SK-N-SH (cell line): ENCODE measurements at regions not wholly inside any gene's neighbourhood (a gene's known extent, or its start where the extent isn't known, plus 50 kb on each side); places are given as distances from the start of the nearest gene placed in this dataset.

Source experiments
- CTCF ChIA-PET: fragments of 300-600, 350-600 bp; formaldehyde crosslinking; extraction: SDS; loops from one replicate; lab custom pipeline; 2021; lab: Yijun Ruan, JAX
- POLR2A ChIA-PET: fragments of 350-600 bp; sonication (Branson Sonifier 250); formaldehyde crosslinking; extraction: SDS; loops from one replicate; lab custom pipeline; 2020; ENCODE audit warnings: antibody characterized with exemption, inconsistent platforms; lab: Yijun Ruan, JAX
- DNase-seq: peaks from one replicate; pipeline ENCODE4 v3.0.0; 2012
- H2AFZ ChIP-seq: fragments of 200-600 bp; sonication (generic); 2 replicates; pipeline ENCODE4 v1.8.1; 2016; ENCODE audit warnings: antibody characterized with exemption, mild to moderate bottlenecking, low read depth
- H3F3A ChIP-seq: fragments of 200-600 bp; sonication (generic); replicated peaks from 2 replicates; pipeline ENCODE3; 2016; ENCODE audit warnings: antibody characterized with exemption, mild to moderate bottlenecking; ENCODE audit not compliant: insufficient read depth
- H3K27ac ChIP-seq, 2 experiments: fragments of 200-500 bp in 1 of 2; fragments of 200-600 bp in 1 of 2; sonication (Bioruptor generic) in 1 of 2; sonication (generic), shearing (Covaris generic) in 1 of 2; 2 replicates each; pipeline versions ENCODE4 v1.5.1 to v1.6.1; 2014 to 2016; ENCODE audit warnings: low read depth in 2 of 2, inconsistent platforms in 1 of 2, low read length in 1 of 2, mild to moderate bottlenecking in 1 of 2, mixed read lengths in 1 of 2
- H3K27me3 ChIP-seq: fragments of 200-600 bp; sonication (generic), shearing (Covaris generic); 2 replicates; pipeline ENCODE4 v1.6.1; 2016; ENCODE audit warnings: mixed run types; ENCODE audit not compliant: insufficient read depth
- H3K36me3 ChIP-seq, 2 experiments: fragments of 200-500 bp in 1 of 2; fragments of 200-600 bp in 1 of 2; sonication (Bioruptor generic) in 1 of 2; sonication (generic) in 1 of 2; replicated peaks in 1 of 2; 2 replicates each; pipeline versions ENCODE3 to v1.5.1; 2014 to 2016; ENCODE audit warnings: low read length in 1 of 2, mild to moderate bottlenecking in 1 of 2; ENCODE audit not compliant: insufficient read depth in 2 of 2, control insufficient read depth in 1 of 2
- H3K4me1 ChIP-seq, 2 experiments: fragments of 200-500 bp in 1 of 2; fragments of 200-600 bp in 1 of 2; sonication (Bioruptor generic) in 1 of 2; sonication (generic), shearing (Covaris generic) in 1 of 2; 2 replicates each; pipeline versions ENCODE4 v1.5.1 to v1.6.1; 2014 to 2016; ENCODE audit warnings: low read depth in 1 of 2, low read length in 1 of 2, mixed run types in 1 of 2; ENCODE audit not compliant: insufficient read depth in 2 of 2, control insufficient read depth in 1 of 2
- H3K4me2 ChIP-seq: fragments of 200-600 bp; sonication (generic), shearing (Covaris generic); 2 replicates; pipeline ENCODE4 v1.6.1; 2017; ENCODE audit warnings: mixed run types
- H3K4me3 ChIP-seq, 2 experiments: fragments of 200-500 bp in 1 of 2; fragments of 200-600 bp in 1 of 2; sonication (Bioruptor generic) in 1 of 2; sonication (generic), shearing (Covaris generic) in 1 of 2; 2 replicates each; pipeline versions ENCODE4 v1.5.1 to v1.8.1; 2014 to 2016; ENCODE audit warnings: low read depth in 2 of 2, inconsistent platforms in 1 of 2, low read length in 1 of 2, mild to moderate bottlenecking in 1 of 2, mixed read lengths in 1 of 2, moderate library complexity in 1 of 2
- H3K79me2 ChIP-seq: fragments of 200-600 bp; sonication (generic); 2 replicates; pipeline ENCODE4 v1.8.1; 2017; ENCODE audit warnings: mild to moderate bottlenecking; ENCODE audit not compliant: insufficient read depth
- H3K9ac ChIP-seq: fragments of 200-600 bp; sonication (generic); 2 replicates; pipeline ENCODE4 v1.6.1; 2017; ENCODE audit warnings: mixed run types
- H3K9me2 ChIP-seq: fragments of 200-600 bp; sonication (generic); 2 replicates; pipeline ENCODE4 v1.6.1; 2017; ENCODE audit warnings: mixed run types
- H3K9me3 ChIP-seq: fragments of 200-600 bp; sonication (generic); 2 replicates; pipeline ENCODE4 v1.6.1; 2017; ENCODE audit warnings: mixed run types, mild to moderate bottlenecking, moderate library complexity
- H4K20me1 ChIP-seq: fragments of 200-600 bp; sonication (generic); 2 replicates; pipeline ENCODE4 v1.6.1; 2017; ENCODE audit warnings: mild to moderate bottlenecking, mixed run types; ENCODE audit not compliant: insufficient read depth
- ELF1 ChIP-seq: IDR thresholded peaks from 2 replicates; pipeline ENCODE4 v1.4.0; 2012
- EZH2phosphoT487 ChIP-seq: fragments of 200-600 bp; sonication (generic); IDR thresholded peaks from 2 replicates; pipeline ENCODE4 v1.6.1; 2017; ENCODE audit warnings: low read depth, mixed run types, mild to moderate bottlenecking, antibody characterized with exemption, moderate library complexity, borderline replicate concordance
- GABPA ChIP-seq: IDR thresholded peaks from 2 replicates; pipeline ENCODE4 v1.4.0; 2012; ENCODE audit warnings: low read depth, mild to moderate bottlenecking
- POLR2AphosphoS5 ChIP-seq: IDR thresholded peaks from 2 replicates; pipeline ENCODE4 v1.6.1; 2012; ENCODE audit warnings: low read depth, low read length
- RAD21 ChIP-seq: IDR thresholded peaks from 2 replicates; pipeline ENCODE4 v1.6.1; 2012; ENCODE audit warnings: mild to moderate bottlenecking, low read length
- RCOR1 ChIP-seq: fragments of 150-350 bp; IDR thresholded peaks from 2 replicates; pipeline ENCODE4 v1.6.1; 2017; ENCODE audit warnings: antibody characterized with exemption, low read length
- RXRA ChIP-seq: IDR thresholded peaks from 2 replicates; pipeline ENCODE4 v1.4.0; 2012; ENCODE audit warnings: low read depth, mild to moderate bottlenecking, borderline replicate concordance
- SMC3 ChIP-seq: IDR thresholded peaks from 2 replicates; pipeline ENCODE4 v1.6.1; 2012; ENCODE audit warnings: low read depth, low read length, improper control_type of control experiment
- TAF1 ChIP-seq: IDR thresholded peaks from 2 replicates; pipeline ENCODE4 v1.6.1; 2012; ENCODE audit warnings: low read depth, mild to moderate bottlenecking, low read length, moderate library complexity, borderline replicate concordance
- TCF12 ChIP-seq: IDR thresholded peaks from 2 replicates; pipeline ENCODE4 v1.4.0; 2012
- WGBS: methylation state at CpG from one replicate; pipeline ENCODE4 v1.1.6; 2017; ENCODE audit warnings: low lambda C conversion rate; 5-methylcytosine and 5-hydroxymethylcytosine counted together
- TF ChIP-seq, protein P1 (sequence below): fragments of 150-350 bp; IDR thresholded peaks from 2 replicates; pipeline ENCODE4 v1.6.1; 2017; ENCODE audit warnings: antibody characterized with exemption, low read length, low read depth, borderline replicate concordance
- TF ChIP-seq, protein P2 (sequence below): IDR thresholded peaks from 2 replicates; pipeline ENCODE4 v1.4.0; 2012; ENCODE audit warnings: low read depth
- TF ChIP-seq, protein P3 (sequence below): IDR thresholded peaks from 2 replicates; pipeline ENCODE4 v1.4.0; 2012; ENCODE audit warnings: low read depth, borderline replicate concordance
- TF ChIP-seq, protein P4 (sequence below): fragments of 150-350 bp; IDR thresholded peaks from 2 replicates; pipeline ENCODE4 v1.6.1; 2016; ENCODE audit warnings: mild to moderate bottlenecking, low read depth, low read length
- TF ChIP-seq, protein P5 (sequence below): IDR thresholded peaks from 2 replicates; pipeline ENCODE4 v1.4.0; 2012; ENCODE audit warnings: low read depth, borderline replicate concordance

DNA sequence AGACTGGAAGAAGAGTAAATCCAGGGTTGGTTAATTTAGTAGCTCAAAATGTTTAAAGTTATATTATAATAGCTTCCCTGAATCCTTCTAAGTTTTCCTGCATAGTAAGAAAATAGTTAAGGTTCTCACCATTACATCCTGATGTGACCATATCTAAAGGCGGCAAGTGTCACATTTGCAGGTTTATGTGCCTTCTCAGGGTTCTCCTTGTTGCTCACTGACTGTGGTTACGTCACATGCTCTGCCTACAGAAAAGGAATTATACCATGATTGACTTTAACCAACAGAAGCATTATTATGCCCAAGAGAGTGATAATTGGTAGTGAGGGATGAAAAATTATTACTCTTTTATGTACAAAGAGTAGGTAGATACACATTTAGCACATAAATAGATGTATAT lies 539.8 kb downstream of the PTPRC start:
- Histone ChIP-seq H3K27me3 (no peaks in the 10 kb centered on the region), H3K9me2 (no peaks in the 10 kb centered on the region), H3K9me3 (no peaks in the 10 kb centered on the region), H3K9ac (no peak overlapping the region), H3K4me2 (no peak overlapping the region), H3F3A (no peaks in the 10 kb centered on the region), H3K4me3 (no peak overlapping the region), H3K4me1 (peaks cover 0 to 6% of the 10 kb centered on the region in 2 experiments; a peak in 2 of 4 replicates), H3K27ac (no peak overlapping the region), H2AFZ (no peak overlapping the region), H3K36me3 (no peaks in the 10 kb centered on the region), H3K79me2 (no peaks in the 10 kb centered on the region), H4K20me1 (no peaks in the 10 kb centered on the region)
- ChIA-PET POLR2A (no interaction called here), CTCF (interaction anchor here (1.3 kb wide), 1 partner anchor 16 kb away, joined by 4 read pairs; no protein-coding TSS in a partner anchor)
- 83% methylated on average over 2 of the region's 2 CpGs for WGBS
- no peak for DNase-seq
- TF ChIP-seq, protein P1, sequence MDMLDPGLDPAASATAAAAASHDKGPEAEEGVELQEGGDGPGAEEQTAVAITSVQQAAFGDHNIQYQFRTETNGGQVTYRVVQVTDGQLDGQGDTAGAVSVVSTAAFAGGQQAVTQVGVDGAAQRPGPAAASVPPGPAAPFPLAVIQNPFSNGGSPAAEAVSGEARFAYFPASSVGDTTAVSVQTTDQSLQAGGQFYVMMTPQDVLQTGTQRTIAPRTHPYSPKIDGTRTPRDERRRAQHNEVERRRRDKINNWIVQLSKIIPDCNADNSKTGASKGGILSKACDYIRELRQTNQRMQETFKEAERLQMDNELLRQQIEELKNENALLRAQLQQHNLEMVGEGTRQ: no peak
- TF ChIP-seq SMC3 (no peak), RXRA (no peak), TCF12 (no peak), RCOR1 (no peak), TAF1 (no peak), RAD21 (no peak), POLR2AphosphoS5 (no peak), EZH2phosphoT487 (no peak), GABPA (no peak), ELF1 (no peak)
- TF ChIP-seq, protein P2, sequence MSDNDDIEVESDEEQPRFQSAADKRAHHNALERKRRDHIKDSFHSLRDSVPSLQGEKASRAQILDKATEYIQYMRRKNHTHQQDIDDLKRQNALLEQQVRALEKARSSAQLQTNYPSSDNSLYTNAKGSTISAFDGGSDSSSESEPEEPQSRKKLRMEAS: no peak
- TF ChIP-seq, protein P3, sequence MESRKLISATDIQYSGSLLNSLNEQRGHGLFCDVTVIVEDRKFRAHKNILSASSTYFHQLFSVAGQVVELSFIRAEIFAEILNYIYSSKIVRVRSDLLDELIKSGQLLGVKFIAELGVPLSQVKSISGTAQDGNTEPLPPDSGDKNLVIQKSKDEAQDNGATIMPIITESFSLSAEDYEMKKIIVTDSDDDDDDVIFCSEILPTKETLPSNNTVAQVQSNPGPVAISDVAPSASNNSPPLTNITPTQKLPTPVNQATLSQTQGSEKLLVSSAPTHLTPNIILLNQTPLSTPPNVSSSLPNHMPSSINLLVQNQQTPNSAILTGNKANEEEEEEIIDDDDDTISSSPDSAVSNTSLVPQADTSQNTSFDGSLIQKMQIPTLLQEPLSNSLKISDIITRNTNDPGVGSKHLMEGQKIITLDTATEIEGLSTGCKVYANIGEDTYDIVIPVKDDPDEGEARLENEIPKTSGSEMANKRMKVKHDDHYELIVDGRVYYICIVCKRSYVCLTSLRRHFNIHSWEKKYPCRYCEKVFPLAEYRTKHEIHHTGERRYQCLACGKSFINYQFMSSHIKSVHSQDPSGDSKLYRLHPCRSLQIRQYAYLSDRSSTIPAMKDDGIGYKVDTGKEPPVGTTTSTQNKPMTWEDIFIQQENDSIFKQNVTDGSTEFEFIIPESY: no peak
- TF ChIP-seq, protein P4, sequence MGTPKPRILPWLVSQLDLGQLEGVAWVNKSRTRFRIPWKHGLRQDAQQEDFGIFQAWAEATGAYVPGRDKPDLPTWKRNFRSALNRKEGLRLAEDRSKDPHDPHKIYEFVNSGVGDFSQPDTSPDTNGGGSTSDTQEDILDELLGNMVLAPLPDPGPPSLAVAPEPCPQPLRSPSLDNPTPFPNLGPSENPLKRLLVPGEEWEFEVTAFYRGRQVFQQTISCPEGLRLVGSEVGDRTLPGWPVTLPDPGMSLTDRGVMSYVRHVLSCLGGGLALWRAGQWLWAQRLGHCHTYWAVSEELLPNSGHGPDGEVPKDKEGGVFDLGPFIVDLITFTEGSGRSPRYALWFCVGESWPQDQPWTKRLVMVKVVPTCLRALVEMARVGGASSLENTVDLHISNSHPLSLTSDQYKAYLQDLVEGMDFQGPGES: no peak
- TF ChIP-seq, protein P5, sequence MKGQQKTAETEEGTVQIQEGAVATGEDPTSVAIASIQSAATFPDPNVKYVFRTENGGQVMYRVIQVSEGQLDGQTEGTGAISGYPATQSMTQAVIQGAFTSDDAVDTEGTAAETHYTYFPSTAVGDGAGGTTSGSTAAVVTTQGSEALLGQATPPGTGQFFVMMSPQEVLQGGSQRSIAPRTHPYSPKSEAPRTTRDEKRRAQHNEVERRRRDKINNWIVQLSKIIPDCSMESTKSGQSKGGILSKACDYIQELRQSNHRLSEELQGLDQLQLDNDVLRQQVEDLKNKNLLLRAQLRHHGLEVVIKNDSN: no peak
